ENCODE measurements at regions not wholly inside any gene's neighbourhood (a gene's known extent, or its start where the extent isn't known, plus 50 kb on each side); places are given as distances from the start of the nearest gene placed in this dataset.

DNA sequence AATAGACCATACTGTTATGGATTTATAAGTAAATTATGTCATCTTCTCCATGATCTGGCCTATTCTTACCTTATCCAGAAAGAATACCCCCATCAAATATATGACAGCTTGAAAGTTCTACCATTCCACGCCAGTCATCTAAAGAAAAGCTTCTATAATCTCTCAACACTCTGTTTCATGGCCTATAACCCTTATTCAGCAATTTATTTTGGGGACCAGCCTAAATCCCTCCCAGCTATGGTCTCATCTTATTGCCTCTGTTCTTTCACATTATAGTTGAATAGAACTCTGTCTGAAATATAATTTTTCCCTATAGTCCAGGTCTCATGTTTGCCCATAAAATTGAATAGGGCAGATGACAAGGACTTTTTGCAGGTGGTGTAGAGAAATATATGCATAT, 2387.6 kb upstream of the WWC1 start:
- no peak for DNase-seq

DNA sequence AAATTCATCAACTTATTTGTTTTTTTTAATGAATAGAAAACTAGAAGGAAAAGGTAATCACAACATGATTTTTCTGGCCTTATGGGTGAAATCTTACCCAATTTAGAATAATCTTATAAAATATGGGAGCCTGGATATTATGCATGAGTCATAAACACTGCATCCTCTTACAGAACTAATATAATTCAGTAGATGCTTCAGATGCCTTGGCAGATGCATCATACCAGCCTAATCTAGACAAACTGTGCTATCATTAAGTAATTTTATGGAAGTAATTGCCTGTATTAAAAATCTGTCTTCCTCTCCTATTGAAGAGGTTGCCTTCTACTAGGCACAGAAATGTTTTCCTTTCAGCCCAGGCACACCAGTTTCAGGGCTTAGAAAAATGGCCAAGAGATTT, 2384.6 kb upstream of the WWC1 start:
- DNase-seq: no peak

DNA sequence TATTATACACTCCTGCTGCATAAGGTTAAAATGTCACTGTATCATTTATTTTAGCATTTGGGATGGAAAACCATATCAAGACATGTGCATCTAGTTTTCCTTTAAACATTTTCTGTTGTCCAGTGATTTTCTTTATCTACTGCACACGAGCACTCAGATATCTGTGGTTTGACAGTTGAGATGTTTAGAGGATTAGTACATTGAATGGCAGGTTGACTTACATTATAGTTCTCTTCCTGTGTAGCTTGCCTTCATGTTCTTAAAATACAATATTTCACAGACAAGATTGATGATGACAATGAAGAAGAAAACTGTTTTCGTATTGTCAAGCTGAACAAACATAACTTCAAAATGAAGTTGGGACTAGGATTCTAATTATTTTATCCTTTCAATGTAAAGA, 2378.4 kb upstream of the WWC1 start:
- DNase-seq: no peak

DNA sequence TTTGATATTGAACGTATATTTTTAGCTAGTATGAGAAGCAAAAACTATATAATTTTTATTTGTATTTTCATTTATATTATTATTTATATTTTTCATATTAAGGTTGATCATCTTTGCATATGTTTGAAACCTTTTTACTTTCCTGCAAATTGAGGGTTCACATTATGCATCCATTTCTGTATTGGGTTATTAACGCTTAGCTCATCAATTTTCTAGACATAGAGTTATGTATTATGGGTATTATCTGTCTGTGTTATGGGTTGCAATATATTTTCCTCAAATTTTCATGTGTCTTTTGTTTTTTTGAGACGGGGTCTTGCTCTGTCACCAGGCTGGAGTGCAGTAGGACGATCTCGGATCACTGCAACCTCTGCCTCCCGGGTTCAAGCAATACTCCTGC, 2377.0 kb upstream of the WWC1 start:
- no peak for DNase-seq

DNA sequence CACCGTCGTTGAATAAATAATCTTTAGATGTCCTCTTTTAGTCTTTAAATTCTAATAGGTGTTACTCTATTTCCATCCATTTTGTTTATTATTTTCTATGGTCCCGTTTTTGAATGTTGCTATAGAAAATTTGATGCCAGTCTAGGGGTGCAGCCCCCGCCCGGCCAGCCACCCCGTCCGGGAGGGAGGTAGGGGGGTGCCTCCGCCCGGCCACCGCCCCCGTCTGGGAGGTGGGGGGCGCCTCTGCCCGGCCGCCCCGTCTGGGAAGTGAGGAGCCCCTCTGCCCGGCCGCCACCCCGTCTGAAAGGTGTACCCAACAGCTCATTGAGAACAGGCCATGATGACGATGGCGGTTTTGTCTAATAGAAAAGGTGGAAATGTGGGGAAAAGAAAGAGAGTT, 2372.2 kb upstream of the WWC1 start:
- no peak for DNase-seq

DNA sequence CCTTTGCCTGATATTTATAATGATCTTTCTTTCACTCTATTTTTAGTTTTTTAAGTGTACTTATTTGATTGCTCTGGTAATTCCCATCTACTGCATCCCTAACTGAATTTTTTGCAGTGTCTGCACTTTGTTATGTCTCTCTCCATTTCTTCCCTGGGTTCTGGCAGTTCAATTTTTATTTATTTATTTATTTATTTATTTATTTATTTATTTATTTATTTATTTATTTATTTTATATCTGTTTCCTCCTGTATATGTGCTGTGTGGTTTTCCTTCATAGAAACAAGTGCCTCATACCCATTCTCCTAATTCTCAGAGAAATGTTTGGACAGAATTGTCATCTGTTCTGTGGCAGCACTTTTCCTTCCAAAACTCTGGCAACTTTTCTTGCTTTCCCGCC, 2370.8 kb upstream of the WWC1 start:
- DNase-seq: no peak

DNA sequence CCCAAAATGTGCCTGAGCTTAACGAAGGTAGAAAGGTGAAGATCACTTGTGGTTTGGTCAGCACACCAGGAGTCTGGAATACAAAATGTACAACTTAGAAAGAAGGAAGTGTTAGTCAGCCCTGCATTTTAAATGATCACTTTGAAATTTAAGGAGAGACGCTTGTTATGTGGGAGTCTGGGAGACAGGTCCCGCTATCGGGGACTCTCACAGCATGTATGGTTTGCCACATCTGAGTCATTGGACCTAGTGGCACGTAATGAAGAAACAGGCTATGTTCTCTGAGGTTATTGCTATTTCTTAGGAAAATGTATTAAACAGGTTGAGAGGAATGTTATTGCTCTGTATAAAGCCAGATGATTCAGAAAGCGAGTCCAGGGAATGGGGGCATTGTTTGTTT, 2362.5 kb upstream of the WWC1 start:
- no peak for DNase-seq

DNA sequence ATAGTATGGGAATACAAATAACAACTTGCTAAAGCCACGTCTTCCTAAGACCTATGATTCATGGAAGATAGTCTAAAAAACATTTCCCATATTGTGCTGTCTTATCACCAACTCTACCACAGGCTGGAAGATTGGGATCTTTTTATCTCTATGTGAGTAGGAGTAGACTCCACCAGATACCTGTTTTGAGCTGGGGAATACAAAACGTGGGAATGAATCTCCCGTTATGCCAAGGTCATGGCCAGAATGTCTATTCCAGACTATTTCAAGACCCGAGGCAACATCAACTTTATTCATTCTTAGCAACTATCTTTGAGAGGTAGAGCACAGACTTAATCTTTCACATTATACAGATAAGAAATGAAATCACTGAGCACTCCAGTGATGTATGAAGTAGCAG, 2350.9 kb upstream of the WWC1 start:
- DNase-seq: no peak

DNA sequence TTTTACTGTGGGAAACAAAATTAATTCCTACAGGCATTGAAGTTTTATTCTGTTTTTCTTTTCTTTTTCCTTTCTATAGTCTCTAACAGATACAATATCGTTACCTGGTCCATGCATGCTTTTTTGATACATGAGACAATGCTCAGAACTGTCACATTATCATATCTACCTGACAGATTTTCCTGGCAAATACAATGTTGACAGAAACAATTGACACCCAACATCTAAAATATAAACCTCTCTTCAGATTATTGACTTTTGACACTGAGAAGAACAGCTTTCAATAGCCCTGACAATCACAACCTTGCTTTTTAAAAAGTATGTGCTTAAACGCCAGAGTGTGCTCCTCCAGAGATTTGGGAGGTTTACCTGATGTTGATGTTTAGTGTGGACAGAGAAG, 2334.6 kb upstream of the WWC1 start:
- no peak for DNase-seq

DNA sequence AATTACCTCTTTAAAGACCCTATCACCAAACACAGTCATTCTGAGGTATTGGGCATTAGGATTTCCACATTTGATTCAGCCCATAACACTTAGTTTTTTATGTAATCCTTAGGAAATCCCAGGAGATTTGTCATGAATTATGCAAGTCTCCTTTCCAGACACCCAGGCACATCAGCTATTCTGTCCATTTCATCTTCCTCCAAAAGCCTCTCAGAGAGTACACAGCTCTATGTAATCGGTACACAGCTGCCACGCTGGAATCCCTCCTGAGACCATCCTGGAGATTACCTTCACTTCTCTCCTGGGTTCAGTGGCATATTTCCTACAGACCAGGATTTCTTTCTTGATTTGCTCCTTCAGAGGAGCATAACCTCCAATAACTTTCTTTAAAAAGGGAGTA, 2309.8 kb upstream of the WWC1 start:
- DNase-seq: no peak

DNA sequence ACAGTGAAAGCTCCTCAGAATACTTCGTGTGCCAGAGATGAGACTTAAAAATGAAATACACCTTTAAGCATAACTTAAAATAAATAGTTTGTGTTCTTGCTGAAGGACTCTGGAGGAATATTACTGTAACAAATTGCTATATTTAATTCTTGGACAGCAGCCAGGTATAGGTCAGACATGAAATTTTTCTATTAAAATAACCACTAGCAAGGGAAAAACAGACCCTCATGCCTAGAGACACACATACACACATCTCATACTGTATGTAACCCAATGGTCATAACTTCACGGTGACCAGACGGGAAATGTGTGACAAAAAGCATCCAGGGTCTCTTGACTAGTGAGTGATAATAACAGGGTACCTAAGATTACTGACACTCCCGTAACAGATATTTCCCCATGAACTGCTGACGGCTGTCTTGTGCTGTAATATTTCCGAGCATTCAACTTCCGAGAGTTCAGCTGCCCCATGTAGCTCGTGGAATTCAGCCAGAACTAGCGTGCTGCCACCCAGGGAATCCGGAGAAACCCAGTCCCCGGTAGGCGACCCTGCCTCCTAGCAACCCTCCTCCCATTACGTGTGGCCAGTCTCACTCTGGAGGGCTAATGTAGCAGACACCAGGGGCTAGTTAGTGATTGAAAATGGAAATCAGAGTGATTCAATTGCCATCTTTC, 2295.1 kb upstream of the WWC1 start:
- no peak for DNase-seq

DNA sequence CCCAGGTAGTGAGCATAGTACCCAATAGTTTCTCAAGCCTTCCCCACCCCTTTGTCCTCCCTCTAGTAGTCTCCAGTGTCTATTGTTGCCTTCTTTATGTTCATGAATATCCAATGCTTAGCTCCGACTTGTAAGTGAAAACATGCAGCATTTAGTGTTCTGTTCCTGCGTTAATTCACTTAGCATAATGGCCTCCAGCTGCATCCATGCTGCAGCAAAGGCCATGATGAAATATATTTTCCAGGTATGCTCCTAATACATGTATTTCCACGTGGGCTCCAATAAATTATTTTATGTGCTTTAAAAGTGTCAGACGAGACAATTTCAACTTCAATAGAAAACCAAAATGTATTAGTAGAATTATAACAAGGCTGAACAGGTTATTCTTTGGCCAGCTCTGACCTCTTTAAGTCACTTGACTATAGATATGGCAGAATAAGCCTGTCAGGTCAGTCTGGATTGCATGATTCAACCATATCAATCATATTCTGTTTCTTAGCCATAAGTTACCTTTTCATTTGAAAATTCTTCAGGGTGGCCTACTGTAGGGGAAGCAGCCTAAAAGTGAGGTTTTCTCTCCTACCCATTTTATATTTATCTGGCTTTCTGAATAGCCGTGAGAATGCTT, 2291.6 kb upstream of the WWC1 start:
- DNase-seq: no peak

DNA sequence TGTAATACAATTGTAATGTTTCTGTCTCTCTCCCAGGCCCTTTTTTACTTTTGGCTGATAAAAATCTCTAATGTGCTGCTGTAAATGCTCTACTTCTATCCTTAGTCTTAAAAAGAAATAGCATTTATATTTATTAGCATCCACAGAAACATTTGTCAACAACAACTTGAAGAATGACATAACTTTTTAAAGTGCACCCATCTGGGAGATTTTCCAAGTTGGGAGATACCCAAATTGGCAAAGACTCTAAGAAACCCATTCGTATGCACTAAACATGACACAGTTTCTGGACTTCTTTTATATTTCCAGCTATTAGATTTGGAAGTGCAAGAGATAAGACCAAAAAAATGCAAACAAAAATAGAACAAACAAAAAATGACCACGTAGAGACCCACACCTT, 2287.4 kb upstream of the WWC1 start:
- DNase-seq: no peak

DNA sequence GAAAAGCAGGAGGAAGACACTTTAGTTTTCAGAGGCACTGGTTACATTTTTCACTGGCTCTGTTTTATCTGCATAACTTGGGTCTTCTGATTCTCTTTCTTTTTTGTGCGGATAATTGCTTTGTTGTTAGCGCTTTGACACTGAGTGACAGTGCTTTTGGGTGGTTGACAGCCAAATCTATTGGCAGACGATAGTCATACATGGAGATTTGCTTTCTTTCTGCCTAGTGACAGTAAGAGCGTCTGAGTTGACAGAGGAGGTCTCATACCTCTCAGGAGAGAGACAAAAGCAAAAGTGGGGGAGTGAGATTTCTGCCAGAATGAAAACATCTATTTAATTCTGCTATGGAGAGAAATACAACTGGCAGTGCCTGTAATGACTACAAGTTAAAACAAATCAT, 2278.0 kb upstream of the WWC1 start:
- no peak for DNase-seq

DNA sequence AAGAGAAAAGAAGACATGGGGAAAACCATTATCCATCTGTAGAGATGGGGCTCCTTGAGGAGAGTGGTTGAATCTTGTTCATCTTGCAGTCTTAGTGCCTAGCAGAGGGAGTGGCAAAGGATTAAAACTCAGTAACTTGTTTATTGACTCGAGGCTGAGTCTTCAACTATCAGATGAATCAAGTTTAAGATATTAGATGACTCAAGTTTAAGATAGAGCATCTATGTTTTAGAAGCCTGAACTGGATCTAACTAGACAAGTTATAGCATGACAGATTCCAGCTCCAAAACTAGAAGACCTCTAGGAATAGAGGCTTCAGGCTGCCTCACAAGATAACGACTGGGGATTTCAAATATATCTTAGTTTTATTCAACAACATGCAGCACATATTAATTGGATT, 2277.2 kb upstream of the WWC1 start:
- DNase-seq: no peak

DNA sequence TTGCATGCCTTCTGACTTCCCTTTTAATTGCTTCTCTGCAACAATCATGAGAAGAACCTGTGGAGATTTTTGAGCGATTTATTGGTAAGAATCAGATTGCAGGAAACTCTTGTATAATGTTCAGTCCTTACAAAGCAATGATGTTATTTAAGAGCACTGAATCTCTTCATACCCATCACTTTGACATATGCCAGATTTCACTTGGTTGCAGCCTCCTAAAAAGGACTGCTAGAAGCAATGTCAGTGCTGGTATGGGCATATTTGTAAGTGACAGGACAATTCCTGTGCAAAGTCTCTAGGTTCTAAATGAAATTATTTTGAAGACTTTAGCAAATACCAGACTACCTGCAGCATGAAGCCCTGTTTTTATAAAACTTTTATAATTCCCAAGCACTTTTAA, 2272.7 kb upstream of the WWC1 start:
- DNase-seq: no peak

DNA sequence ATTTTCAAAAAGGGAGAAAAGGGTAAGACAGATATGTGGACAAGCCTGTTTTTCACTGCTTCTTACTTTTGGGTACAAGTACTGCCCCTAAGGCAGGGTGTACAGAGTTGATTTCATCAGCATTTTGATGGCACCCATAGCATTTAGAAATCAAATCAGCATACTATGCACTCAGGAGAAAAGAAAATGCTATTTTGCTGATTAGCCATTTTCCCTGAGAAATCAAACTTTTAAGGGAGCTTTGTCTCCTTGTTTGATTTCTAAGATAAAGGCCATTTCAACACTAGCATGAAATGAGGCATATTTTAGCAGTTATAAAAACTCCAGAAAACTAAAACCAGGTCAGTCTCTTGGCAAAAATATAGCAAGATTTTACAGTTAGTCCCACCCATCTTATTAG, 2269.4 kb upstream of the WWC1 start:
- no peak for DNase-seq

DNA sequence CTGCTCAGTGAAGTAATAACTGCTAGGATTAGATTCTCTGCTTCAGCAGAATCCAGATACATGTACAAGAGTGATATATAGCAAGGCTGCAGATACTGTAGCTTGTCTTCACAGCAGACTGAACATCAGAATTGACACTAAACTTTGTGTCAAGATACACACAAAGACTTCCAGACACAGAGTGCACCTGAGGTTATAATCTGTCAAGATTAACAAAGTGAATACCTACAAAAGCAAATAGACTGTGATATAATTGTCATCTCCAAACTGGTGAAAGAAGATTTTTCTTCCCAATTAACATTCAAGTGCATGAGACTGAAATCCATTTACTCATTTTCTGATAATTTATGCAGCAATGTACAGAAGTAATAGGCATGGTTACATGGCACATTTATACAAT, 2266.5 kb upstream of the WWC1 start:
- DNase-seq: no peak

DNA sequence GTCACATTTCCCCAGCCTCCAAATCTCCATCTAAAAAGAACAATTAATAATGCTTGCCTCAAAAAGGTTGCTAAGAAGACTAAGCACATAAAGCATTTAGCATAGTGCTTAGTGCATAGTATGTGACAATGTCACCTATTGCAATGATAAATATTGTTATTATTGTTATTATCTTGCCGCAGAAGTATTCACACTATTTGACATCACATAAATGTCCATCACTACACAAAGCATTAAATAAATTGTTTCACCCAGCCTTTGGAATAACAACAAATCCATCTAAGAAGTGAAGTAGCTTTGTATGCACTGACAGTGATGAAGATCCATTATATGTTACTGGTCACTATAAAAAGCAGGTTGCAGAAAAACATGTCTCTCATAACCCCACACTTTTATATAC, 2263.9 kb upstream of the WWC1 start:
- DNase-seq: no peak

DNA sequence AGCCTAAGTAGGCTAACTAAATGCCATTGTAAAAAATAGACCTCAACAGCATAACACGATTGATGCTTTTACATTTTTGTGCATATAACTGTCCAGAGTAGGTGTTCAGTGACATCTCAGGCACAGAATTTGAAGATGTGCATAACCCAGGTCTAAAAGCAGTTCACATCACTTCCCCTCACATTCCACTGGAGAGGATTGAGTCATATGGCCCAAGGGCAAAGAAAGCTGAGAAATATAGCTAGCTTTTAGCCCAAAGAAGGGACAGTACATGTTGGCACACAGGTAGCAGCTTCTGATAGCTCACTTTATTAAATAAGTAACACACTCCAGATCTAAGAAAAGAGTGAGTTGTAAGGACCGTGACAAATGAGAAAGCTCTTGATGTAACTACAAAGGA, 2259.5 kb upstream of the WWC1 start:
- no peak for DNase-seq

DNA sequence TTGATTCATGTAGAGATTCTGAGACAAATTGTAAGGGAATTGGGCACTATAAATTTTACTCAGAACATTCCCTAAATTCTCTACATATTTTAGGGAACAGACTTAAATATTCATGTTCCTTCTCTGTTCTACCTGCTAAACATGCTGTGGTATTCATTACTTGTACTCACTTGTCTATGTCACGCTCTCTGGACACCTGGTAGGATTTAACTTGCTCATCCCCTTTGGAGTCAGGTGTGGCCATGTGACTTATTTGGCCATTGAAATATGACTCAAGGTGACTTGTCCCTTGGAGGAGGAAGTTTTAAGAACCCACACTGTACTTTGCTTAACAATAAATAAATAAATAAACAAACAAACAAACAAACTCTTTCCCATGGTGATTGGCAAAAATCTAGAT, 2258.8 kb upstream of the WWC1 start:
- no peak for DNase-seq

DNA sequence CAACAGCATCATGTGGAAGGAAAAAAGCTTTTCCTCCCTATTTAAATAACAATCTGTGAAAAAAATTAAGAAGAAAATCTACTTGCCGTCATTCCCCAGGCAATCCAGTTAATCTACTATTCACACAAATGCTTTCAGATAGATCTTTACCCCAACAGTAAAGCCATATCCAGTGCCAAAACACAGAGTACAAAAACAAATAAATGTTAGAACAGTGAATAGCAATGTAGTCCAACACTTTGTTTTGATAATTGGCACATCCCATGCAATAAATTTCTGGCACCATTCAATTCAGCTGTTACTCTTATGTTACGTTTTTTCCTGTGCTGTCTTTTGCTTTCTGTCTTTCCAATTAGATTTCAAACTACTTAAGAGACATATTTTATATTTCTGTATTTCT, 2245.5 kb upstream of the WWC1 start:
- no peak for DNase-seq

DNA sequence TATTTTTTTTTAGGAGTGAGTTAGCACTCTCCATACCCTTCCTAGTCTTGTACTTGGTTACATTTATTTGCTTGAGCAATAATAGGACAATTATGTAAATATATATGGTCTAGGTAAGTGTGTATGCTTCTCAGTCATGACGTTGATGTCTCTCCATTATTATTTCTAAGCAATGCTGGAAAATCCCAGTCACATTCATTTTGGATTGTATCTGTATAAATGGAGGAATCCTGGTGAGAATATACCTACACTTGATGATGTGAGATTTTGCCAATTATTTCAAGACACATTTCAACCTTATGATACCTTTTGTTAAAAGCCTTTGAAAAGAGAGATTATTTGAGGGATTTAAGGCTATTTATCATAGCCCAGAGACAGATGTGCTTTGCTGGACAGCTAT, 2244.5 kb upstream of the WWC1 start:
- no peak for DNase-seq

DNA sequence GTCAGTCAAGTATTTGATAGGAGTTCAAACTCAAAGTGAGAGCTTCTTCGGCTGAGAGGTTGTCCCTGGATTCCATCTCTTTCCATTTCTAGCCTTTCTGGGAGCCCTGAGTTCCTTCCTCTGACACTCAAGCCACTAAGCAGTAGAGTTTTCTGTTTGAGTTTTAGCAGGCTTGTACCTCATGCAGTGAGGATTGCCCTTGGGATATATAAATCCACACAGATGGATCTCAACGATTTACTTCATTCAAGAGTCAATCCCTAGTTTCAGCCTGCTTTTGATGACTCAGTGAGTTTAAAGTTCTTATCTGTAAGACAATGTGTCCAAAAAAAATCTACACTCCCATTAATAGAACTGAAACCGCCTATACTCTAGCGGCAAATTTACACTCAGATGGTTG, 2240.9 kb upstream of the WWC1 start:
- no peak for DNase-seq

DNA sequence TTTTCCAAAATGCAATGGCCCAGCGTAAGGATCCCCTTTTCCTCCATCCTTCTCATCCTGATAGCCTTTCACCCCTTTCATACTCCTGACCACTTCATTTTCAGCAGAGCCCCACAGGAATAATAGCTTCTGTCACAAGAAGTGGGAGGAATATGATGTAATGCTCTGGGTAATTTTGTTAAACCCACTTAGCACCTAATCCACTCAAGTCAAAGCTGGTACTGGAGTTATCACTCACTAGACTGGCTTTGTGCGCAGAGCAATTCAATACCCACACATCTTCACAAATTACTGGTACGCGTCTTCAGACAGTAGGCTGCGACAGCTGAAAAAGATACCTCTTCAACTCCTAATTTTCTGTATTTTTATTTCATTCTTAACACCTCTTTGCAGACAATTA, 2232.8 kb upstream of the WWC1 start:
- no peak for DNase-seq

All from T-helper 2 cell (primary cell).